ENCODE measurements at regions not wholly inside any gene's neighbourhood (a gene's known extent, or its start where the extent isn't known, plus 50 kb on each side); places are given as distances from the start of the nearest gene placed in this dataset.

- no peak for DNase-seq (ENCODE audit: low read depth in 1 of 2, low spot score in 1 of 2)
- FAIRE-seq, result no peak
- no peak for TF ChIP-seq NR3C1 (IDR thresholded peaks at IDR 0.05)
- TF ChIP-seq EHMT2 (IDR thresholded peaks at IDR 0.05; ENCODE audit: low read depth), result no peak
- TF ChIP-seq NPAS2 (CRISPR knock-in tag; IDR thresholded peaks at IDR 0.05; ENCODE audit: borderline replicate concordance), result no peak
- H3K4me2 ChIP-seq, result no peak overlapping the region
- no peak for ATAC-seq
- no peaks in the 10 kb centered on the region for H3K4me1 ChIP-seq
- CTCF ChIA-PET, result no interaction called here
- H3K27ac ChIP-seq, result no peak overlapping the region
- H3K4me3 ChIP-seq, result no peak overlapping the region
- POLR2A ChIA-PET, result no interaction called here
- no peaks in the 10 kb centered on the region for H3K9me3 ChIP-seq
These were observed 250.5 kb upstream of the SOX5 start for GRCh38 chr12:24200010-24200409.

- Histone ChIP-seq H3K27ac (no peak overlapping the region), H3K4me3 (no peak overlapping the region), H3K9me3 (no peaks in the 10 kb centered on the region), H3K4me1 (no peaks in the 10 kb centered on the region), H3K4me2 (no peak overlapping the region)
- no peak for DNase-seq (ENCODE audit: low read depth in 1 of 2, low spot score in 1 of 2)
- FAIRE-seq, result no peak
- WGBS (ENCODE audit: missing lambda C conversion rate), result 14% methylated on average over 11 of the region's 11 CpGs
- TF ChIP-seq NPAS2 (CRISPR knock-in tag; IDR thresholded peaks at IDR 0.05; ENCODE audit: borderline replicate concordance) (no peak), ELK1 (IDR thresholded peaks at IDR 0.05; ENCODE audit: low read depth, low read length) (no peak), GATA3 (IDR thresholded peaks at IDR 0.05; ENCODE audit: borderline replicate concordance) (no peak), CBX8 (IDR thresholded peaks at IDR 0.05) (no peak), RCOR1 (IDR thresholded peaks at IDR 0.05; ENCODE audit: low read depth, low read length) (no peak), REST (IDR thresholded peaks at IDR 0.05) (no peak), ESRRA (IDR thresholded peaks at IDR 0.05; ENCODE audit: borderline replicate concordance, low read length) (no peak), E2F6 (IDR thresholded peaks at IDR 0.05; ENCODE audit: borderline replicate concordance, low read depth) (no peak), RARB (CRISPR knock-in tag; IDR thresholded peaks at IDR 0.05) (no peak), KDM5A (IDR thresholded peaks at IDR 0.05) (no peak), RAD21 (conservative IDR thresholded peaks at IDR 0.05 in 1 of 2, IDR thresholded peaks at IDR 0.05 in 1 of 2) (no peak)
- ChIA-PET CTCF (no interaction called here), POLR2A (no interaction called here)
- ATAC-seq, result no peak
These were observed 249.6 kb upstream of the SOX5 start for GRCh38 chr12:24198936-24199671.

- ChIA-PET POLR2A (no interaction called here), CTCF (no interaction called here)
- no peak for FAIRE-seq
- no peak for TF ChIP-seq PHF8 (IDR thresholded peaks at IDR 0.05; ENCODE audit: borderline replicate concordance, low read depth)
- TF ChIP-seq ELK1 (IDR thresholded peaks at IDR 0.05; ENCODE audit: low read depth, low read length), result no peak
- no peak for TF ChIP-seq RARB (CRISPR knock-in tag; IDR thresholded peaks at IDR 0.05)
- no peak for TF ChIP-seq FOSL2 (IDR thresholded peaks at IDR 0.05)
- no peak for TF ChIP-seq FOSL2 (CRISPR knock-in tag; IDR thresholded peaks at IDR 0.05)
- no peak for TF ChIP-seq ZC3H11A (IDR thresholded peaks at IDR 0.05)
- TF ChIP-seq MAZ (IDR thresholded peaks at IDR 0.05; ENCODE audit: borderline replicate concordance, low read depth, low read length), result no peak
- TF ChIP-seq ZNF302 (CRISPR knock-in tag; IDR thresholded peaks at IDR 0.05), result no peak
- TF ChIP-seq KDM1A (IDR thresholded peaks at IDR 0.05; ENCODE audit: low read depth), result no peak
- no peak for TF ChIP-seq CEBPB (IDR thresholded peaks at IDR 0.05)
- no peak for TF ChIP-seq CBX2 (IDR thresholded peaks at IDR 0.05; ENCODE audit: borderline replicate concordance, low read depth)
- TF ChIP-seq ESRRA (IDR thresholded peaks at IDR 0.05; ENCODE audit: borderline replicate concordance, low read length), result no peak
- no peak for TF ChIP-seq PBX3 (IDR thresholded peaks at IDR 0.05)
- TF ChIP-seq POLR2AphosphoS2 (conservative IDR thresholded peaks at IDR 0.05; ENCODE audit: low read length), result no peak
These were observed 248.6 kb upstream of the SOX5 start for GRCh38 chr12:24198070-24198469.

More at GRCh38 chr12:24198070-24198469, 248.6 kb upstream of the SOX5 start:
- Histone ChIP-seq H3K4me2 (no peak overlapping the region), H3K27ac (no peak overlapping the region), H3K4me3 (no peak overlapping the region), H3K4me1 (no peaks in the 10 kb centered on the region), H3K9me3 (no peaks in the 10 kb centered on the region)
- DNase-seq (ENCODE audit: low read depth in 1 of 2, low spot score in 1 of 2), result no peak
- ATAC-seq, result no peak
- 22% methylated on average over 3 of the region's 3 CpGs for WGBS (ENCODE audit: missing lambda C conversion rate)
